T-helper 9 cell (primary cell): ENCODE measurements at regions not wholly inside any gene's neighbourhood (a gene's known extent, or its start where the extent isn't known, plus 50 kb on each side); places are given as distances from the start of the nearest gene placed in this dataset.

ENCODE experiments used
- DNase-seq: peaks from one replicate; pipeline ENCODE4 v3.0.0-alpha.2; 2020

DNA sequence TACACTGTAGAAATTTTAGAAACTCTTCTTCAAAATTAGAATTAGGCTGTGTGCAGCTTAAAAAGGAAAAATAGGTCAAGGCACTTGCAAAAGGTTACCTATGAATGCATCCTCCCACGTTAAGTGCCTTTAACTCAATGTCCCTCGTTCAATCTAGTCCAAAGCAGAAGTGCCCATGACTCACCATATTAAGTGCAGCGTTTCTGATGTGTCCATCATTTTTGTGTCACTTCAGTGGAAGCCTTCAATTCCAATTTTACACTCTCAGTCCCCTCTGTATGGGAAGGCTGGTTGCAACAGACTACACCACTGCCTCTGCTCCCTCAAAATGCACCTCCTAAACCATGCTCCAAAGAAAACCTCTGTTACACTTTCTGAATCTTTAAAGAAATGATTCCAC, 53.4 kb downstream of the FOXB1 start:
- DNase-seq, result no peak

DNA sequence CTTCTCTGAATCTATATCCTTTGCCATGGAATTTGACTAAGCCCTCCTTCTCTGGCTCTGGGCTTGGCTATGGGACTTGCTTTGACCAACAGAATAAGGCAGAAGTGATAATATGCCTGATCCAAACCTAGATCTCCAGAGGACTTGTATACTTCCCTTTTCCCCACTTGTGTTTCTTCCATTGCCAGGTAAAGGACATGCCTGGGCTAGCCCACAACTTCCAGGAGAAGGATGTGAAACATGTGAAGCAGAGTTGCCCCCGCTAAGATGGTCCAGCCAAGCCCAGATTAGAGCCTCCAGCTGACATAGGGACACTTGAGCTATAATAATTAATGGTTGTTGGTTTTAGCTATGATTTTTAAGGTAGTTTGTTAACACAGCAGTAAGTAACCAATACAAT, 55.1 kb downstream of the FOXB1 start:
- DNase-seq, result no peak

DNA sequence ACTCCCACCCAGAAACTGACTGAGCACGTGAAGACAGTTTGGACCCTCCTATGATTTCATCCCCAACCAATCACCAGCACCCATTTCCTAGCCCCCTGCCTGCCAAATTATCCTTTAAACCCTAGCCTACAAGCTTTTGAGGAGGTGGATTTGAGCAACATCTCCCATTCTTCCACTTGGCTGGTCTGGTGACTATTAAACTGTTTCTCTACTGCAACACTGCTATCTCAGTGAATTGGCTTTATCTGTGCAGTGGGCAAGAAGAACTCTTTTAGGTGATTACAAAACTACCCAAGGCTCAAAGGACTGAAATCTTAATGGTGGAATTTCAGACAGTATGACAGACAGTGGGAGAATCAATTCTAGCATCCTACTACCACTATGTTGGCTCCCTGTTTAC, 57.6 kb downstream of the FOXB1 start:
- no peak for DNase-seq

DNA sequence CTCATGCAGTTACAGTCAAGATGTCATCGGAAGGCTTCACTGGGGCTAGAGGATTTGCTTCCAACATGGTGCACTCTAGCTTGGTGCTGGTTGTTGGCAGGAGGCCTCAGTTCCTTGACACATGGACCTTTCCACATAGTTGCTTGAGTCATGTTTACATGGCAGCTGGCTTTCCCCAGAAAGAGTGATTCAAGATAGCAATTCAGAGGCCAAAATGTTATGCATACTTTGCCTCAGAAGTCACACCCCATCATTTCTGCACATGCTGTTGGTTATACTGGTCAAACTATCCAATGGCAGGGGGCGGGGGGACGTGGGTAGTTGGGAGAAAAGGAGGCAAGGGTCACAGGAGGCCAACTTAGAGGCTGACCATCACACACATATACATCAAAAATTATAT, 58.7 kb downstream of the FOXB1 start:
- DNase-seq, result no peak

DNA sequence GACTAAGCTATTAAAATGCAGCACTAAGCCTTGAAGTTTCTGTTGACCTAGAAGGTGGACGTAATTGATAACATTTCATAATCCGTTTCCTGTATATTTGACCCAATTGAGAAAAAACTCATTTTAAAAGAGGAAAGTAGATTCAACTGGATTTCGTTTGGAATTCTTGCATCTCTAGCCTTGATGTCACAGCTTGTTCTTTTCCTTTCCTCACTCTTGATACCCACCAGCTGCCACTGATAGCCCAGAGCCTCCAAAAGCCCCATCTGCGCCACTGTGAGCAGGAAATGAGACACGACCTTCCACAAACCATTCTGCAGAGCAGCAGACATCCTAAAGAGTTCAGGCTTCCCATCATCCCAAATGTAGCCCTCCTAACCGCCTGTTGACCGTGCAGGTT, 61.8 kb downstream of the FOXB1 start:
- no peak for DNase-seq

DNA sequence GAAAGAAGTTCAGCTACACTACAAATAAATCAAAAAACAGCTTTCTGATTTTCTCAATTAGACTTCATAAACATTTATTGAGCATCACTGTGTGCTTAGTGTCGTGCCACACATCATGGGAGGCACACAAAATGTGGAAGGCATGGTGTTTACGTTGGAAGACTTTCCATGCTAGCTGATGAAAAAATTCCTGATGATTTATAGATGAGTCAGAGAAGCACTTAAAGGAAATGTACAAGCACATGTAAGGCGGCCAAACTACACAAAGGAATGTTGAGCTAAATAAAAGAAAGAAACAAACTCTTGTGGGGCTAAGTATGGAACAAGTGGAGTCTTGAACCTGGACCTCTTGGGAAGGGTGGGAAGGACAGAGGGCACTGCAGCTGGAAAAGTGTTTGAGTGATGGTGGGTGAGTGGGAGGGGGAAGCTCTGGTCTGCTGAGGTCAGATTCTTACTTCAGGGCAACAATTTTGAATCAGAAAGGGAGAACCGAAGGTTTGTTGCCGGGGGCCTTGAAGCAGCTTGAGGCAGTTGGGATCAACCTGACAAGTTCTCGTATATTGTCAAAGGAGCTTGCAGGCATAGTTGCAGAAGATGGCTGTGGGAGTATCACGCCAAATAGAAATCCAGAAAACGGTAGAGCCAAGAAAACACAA, 66.9 kb downstream of the FOXB1 start:
- no peak for DNase-seq

DNA sequence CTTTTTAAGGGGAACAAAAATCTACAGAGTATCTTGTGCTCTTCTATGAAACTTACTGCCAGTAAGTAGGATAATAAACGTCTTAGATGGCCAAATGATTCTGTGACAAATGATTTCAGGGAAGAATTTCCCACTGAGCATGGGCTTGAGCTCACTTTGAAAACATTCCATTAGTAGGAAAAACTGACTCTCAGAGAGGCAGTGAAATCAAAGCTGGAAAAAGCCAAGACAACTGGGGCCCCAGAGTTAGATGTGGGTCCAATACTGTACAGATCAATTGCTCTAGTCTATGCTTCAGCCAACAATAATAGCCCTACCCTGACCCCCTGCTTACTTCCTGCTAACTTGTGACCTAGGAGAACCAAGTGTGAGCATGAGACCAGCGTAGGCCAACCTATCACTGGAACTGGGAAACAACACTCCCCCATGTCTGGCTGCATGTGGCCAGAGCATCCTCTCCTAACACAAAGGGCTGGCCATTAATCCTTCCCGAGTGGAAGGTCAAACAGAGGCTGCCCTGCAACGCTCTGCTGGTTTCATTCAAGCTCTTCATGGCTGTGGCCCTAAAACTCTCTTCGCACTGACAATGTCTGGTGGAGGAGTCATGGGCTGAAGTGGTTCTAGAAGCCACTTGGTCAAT, 68.8 kb downstream of the FOXB1 start:
- no peak for DNase-seq

DNA sequence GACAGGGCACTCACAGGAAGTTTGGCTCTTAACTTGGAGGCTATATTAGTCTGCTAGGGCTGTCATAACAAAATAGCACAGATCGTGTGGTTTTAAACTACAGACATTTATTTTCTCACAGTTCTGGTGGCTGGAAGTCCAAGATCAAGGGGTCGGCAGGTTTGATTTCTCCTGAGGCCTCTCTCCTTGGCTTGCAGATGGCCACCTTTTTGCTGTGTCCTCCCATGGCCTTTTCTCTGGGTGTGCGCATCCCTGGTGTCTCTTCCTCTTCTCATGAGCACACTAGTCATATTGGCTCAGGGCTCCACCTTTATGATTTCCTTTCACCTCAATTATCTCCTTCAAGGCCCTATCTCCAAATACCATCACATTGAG, 69.3 kb downstream of the FOXB1 start:
- no peak for DNase-seq

DNA sequence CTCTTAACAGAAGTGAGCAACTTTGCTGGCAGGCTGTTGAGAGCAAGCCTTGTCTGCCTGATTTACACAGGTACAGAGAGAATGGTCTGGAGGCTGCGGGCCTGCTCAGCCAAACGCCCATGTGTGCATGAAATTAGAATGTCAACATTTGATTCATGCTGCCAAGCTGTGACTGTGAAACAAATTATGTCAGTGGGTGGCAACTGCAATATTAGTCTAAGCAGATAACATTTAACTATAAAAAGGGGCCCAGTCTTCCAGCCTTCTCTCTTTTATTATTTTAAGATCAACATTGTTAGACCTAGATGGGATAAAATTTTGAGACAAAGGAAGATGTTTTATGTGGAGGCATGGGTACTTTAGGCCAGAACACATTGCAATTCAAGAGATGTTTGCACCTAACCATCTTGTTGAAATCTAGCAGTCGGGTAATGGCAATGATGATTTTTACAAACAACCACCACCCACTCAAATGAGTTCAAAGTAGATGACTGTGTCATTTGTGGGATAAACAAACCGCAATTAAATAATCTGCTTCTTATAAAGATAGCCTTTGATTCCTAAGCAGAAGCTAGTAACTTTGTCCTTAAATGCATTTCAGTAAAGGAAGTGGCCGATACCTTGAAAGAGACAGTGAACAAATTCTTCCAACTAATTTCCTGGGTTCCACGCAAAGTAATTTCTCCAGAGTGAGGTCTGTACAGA, 70.2 kb downstream of the FOXB1 start:
- DNase-seq, result no peak

DNA sequence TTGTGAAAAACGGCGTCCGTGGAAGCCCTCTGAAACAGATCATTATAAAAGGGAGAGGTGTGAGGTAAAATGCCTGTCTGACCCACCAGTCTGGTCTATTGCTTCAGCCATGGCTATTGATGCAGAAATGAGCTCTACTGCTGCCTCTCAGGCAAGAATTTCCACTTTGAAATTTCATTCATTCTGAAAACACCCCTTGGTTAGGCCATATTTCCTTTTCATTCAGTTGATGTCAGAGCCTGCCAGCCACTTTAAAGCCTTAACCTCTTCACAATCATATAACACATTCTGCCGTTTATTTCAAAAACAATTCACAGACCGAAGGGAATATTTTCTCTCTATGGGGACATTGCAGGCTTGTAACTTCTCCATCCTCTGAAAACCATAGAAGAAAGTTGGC, 71.9 kb downstream of the FOXB1 start:
- no peak for DNase-seq

DNA sequence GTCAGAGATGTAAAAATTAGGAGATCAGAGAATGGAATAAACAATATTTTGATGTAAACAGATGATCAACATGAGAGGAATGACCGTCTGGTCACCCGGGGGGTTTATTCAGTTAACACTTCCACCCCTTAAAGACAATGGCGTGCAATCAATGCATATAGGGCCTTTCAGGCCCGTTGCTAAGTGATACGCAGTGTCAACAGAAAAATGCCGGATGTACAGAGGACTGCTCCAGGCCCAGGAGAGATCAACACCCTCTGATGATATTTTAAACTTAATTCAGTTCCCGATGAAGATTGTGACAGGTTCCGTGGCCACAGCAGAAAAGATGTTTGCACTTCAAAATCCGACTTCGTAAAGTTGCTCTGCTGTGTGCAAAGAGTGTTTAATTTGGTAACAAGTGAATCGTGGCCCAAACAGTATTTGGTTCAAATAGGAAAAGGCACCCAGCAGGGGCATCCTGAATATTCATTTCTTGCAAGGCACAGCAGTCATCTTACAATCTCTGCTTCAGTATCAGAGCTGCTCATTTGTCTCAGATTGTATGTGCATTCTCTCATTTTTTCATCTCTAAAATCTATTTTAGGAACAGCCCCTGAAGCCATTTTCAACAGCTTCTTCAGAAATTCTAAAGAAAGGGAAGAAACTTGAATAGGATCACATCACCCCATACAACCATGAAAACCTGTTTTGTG, 72.6 kb downstream of the FOXB1 start:
- no peak for DNase-seq

DNA sequence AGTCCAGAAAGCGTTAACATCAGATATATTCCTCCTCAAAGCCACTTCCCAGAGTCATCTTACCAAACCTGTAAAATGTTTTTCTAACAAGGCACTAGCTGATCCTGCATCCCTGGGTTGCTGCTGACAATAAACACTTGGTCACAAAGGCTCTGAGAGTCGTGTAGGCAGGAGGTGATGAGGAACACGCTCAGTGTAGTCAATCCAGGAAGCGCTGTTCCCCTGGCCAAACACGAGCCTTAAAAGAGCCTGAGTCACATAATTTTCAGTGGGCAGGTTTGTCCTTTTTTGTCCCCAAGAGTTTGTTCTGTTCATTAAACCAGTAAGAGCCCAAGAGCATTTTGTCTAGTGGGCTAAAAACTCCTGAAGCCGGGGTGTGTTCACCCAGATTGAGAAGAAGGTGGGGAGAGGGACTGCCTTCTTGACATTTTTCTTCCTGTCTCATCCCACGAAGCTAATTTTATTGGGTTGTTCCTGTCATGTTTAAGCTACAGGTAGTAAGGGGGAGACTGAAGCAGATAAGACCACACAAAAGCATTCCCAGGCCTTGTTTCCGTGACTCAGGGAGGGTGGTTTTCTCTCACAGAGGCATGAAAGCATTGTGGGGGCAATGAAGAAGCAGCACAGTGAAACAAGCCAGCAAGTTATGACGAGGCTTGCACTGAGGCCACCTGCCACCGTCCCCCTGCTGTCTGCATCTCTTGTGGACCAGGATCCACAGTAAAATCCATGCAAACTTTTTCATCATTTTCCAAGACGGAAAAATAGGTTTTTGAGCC, 73.7 kb downstream of the FOXB1 start:
- no peak for DNase-seq

DNA sequence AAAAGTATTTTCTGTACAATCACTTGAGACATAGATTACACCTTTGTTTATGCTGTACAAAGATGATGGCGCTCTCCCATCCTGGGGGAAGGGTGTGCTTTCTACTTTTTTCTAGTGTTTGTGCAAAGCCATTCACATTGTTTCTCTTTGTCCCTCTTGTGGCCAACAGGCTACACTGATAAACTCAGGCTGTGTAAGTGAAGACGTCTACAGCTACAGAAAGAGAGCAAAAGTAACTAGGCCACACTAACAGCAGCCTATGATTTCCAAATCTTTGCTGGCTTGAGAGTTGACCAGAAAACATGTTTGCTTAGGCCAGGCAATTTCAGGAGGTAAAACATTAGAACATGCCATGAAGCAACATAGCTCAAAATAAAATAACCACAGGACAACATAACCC, 75.1 kb downstream of the FOXB1 start:
- DNase-seq, result no peak

DNA sequence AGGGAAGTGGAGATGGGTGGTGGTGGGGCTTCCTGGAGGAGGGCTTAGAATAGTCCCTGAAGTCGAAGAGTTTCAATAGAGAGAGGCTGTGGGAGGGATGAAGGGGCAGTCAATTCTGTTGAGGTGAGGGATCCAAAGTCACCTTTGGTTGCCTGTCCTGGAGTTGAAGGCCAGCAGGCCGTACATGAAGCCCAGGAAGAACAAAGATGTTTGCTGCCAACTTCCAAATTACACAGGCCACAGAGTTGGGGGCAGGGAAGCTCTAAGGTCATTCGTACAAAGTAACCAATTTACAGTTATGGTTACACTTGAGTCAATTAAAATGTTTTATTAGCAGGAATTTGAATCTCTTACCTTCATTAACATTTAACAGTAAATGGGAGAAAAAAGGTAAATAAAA, 77.9 kb downstream of the FOXB1 start:
- DNase-seq, result no peak

DNA sequence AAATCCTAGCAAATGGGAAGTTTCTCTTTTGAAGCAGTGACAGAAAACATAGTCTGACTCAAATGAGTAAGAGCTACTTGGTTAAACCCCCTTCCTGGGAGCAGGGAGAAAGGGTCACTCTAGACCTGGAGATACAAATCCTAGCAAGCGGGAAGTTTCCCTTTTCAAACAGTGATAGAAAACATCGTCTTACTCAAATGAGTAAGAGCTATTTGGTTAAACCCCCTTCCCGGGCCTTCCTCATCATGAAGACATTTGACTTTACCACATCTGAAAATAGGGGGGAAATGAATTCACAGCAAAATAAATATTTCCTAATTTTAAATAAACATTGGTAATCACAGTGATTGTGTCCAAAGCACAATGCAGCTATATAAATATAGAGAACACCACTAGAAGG, 79.2 kb downstream of the FOXB1 start:
- no peak for DNase-seq

DNA sequence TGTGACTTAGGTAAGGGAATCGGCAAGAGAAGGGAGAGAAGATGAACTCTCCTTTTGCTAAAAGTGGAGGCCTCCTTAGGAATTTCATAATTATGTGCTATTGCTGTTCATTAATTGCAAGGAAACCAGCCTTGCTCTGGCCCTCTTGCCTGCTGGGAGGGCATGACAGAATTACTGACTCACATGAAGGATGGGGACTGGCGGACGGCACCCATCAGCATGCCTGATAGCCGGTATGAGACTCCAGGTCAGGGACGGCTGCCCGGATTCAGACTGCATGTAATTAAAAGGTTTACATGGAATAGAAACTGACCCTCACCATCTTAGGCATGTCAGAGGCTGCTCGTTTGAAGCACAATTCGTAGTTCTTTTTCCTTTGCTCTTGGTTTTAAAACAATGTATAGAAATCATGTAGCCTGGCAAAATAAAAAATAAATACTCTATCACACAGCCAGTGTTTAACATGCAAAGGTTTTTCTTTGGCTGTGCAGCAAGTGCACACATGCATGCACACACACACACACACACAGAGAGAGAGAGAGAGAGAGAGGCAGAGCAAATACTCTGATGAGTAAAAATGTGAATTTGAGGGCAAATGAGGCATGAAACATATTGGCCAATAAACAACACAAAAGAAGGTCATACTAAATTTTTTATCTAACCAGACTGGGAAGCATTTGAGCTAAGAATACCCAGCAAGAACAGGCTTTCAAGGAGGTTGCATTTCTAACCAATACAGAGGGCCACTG, 82.7 kb downstream of the FOXB1 start:
- no peak for DNase-seq

DNA sequence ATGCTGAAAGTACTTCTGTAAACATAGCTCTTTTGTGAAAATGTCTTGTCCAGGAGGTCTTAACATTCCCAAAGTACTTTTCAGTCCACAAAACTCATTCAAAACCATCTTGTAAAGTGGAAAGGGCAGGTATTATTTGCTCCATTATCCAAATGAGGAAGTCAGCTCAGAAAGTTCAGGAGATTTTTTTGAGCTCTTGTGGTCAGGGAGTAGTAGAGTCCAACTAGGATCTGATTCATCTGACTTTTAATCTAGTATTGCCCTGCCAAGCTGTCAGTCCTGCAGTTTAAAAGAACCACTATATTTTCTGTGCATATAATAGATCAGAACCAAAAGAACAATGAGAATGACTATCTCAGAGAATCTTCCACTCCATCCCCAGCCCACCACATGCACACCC, 83.5 kb downstream of the FOXB1 start:
- no peak for DNase-seq

DNA sequence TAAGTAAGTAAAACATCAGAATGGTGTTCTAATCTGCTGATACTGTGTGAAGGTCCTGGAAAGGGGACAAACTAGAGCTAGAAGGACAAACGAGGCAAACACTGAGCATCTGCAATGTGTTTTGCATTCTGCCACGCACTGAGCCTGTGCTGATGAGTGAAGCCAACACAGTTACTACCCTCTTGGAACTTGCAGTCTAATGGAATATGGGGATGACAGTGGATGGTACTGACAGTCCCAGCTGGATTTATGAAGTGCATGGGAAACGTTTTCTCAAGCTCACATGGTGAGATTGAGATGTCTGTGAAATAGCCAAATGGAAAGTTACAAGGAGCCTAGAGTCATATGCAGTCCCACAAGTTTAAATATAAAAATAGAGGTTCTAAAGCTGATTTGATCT, 86.6 kb downstream of the FOXB1 start:
- DNase-seq, result no peak

DNA sequence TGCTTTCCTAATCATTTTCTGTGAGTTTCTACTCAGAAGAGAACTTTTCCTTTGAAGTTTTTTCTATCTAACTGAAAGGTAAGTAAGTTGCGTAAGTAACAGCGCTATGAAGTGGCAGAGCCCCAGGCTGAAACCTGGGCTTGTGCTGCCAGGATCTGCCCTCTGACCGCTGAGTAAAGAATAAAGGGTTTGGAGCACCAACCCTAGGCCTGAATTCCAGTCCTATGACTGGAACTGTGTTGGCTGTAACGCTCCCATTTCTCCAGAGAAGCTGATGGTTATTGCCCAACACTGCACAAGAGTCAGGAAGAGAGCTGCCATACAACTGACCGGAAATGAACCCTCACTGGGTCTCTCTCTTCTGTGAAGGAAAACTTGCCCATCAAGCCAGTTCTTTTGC, 87.0 kb downstream of the FOXB1 start:
- DNase-seq, result no peak

DNA sequence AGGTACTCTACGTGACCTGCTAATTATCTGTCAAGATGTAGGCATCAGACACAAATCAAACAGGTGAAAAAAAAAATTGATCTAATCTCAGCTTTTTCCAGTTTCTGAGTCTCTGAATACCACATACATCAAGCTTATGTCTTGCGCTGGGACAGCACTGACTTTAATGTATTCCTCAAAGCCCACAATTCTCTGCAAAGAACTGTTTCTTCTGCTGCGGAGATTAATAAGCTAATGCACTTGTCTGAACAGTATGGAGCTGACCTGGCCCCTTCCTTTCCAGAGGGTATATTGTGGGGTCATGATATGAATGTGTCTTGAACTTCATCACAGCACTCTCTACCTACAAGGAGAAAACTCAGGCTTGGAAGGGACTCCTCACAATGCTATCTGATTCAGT, 87.8 kb downstream of the FOXB1 start:
- no peak for DNase-seq

DNA sequence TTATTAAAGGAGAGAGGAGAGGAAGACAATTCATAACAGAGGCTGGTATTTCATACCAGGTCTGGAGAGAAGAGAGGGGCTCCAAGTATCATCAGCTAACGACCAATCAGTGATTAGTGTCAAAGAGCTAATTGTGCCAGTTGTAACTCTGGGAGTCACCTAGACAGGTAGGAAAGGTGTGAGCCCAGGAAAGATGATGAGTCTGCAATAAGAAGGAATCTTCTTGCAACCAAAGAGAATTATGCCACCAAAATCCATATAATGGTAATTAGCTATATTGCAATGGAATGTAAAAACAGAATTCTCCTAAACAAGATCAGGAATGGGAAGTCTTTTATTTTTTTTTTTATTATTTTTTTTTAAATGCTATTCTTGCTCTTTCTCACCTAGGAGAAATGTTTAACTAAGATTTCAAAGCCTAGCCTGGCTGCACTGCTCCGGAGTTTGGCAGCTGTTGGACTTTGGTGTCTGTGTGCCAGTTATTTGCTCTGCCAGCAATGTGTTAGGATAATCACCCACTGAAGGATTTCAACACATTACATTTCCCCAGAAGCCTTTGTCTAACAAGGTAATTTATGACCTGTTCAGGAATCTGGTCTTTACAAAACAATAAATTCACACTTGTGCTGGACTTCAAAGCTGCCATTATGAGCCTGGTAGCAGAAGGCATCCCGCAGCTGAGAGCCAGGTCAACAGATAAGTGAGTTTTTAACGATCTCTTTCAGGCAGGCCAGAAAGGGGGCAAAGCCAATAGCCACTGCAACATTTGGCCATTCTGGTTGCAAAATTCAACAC, 89.4 kb downstream of the FOXB1 start:
- no peak for DNase-seq

DNA sequence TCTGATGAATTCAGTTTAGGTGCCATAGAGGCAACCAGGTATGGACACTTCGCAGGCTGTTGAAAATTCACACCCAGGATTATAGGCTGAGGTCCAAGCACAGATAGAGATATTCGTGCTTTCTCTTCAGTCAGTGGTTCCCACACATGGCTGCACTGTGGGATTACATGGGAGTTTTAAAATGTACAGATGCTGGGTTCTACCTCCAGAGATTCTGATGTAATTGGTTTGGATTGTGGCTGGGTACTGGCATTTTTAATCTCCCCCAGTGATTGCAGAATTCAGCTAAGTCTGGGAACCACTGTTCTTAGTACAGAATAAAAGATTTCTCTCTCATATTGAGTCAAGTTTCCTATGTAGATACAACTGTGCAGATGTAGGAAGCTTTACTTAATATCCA, 91.6 kb downstream of the FOXB1 start:
- no peak for DNase-seq
